ENCODE measurements at regions not wholly inside any gene's neighbourhood (a gene's known extent, or its start where the extent isn't known, plus 50 kb on each side); places are given as distances from the start of the nearest gene placed in this dataset.

- no peaks in the 10 kb centered on the region for H3K36me3 Mint-ChIP-seq (ENCODE audit: insufficient read depth)
- peaks cover 9% of the 10 kb centered on the region for H3K27me3 Mint-ChIP-seq (ENCODE audit: low read depth)
- DNase-seq = no peak
- no peaks in the 10 kb centered on the region for H3K9me3 Mint-ChIP-seq
- ATAC-seq = no peak
- H3K4me1 Mint-ChIP-seq (ENCODE audit: low read depth) = no peaks in the 10 kb centered on the region
- no peak overlapping the region for H3K4me3 Mint-ChIP-seq
These were observed 50.2 kb upstream of the FGFR2 start for GRCh38 chr10:121648493-121648892.

- DNase-seq (no peak), ATAC-seq (no peak)
- peaks cover 9% of the 10 kb centered on the region for H3K27me3 Mint-ChIP-seq (ENCODE audit: low read depth)
- H3K36me3 Mint-ChIP-seq (ENCODE audit: insufficient read depth) = no peaks in the 10 kb centered on the region
- H3K4me1 Mint-ChIP-seq (ENCODE audit: low read depth) = no peaks in the 10 kb centered on the region
- no peaks in the 10 kb centered on the region for H3K9me3 Mint-ChIP-seq
- H3K4me3 Mint-ChIP-seq = no peak overlapping the region
These were observed 49.8 kb upstream of the FGFR2 start for GRCh38 chr10:121648059-121648458.

All from activated T-cell treated with anti-CD3 and anti-CD28 coated beads, Interleukin-2, amount 50 U/mL, for 4 hours (primary cell).